Keratinocyte (primary cell): ENCODE measurements at regions not wholly inside any gene's neighbourhood (a gene's known extent, or its start where the extent isn't known, plus 50 kb on each side); places are given as distances from the start of the nearest gene placed in this dataset.

Experiments used
- CTCF ChIP-seq, 3 experiments: IDR thresholded peaks in 1 of 3; conservative IDR thresholded peaks in 1 of 3; optimal IDR thresholded peaks in 1 of 3; 2 replicates in 2 of 3; 3 replicates in 1 of 3; pipeline versions ENCODE3 to v1.5.1; 2011; ENCODE audit warnings: low read length in 3 of 3, mild to moderate bottlenecking in 3 of 3, moderate library complexity in 2 of 3, control low read depth in 1 of 3, inconsistent platforms in 1 of 3; ENCODE audit not compliant: insufficient read depth in 2 of 3; ENCODE audit errors: extremely low read depth in 1 of 3
- EZH2 ChIP-seq: IDR thresholded peaks from one replicate; pipeline ENCODE4 v1.6.1; 2012; ENCODE audit warnings: inconsistent platforms, mild to moderate bottlenecking, low read length, moderate library complexity

- TF ChIP-seq CTCF (optimal IDR thresholded peaks at IDR 0.05 in 1 of 3, IDR thresholded peaks at IDR 0.05 in 1 of 3, conservative IDR thresholded peaks at IDR 0.05 in 1 of 3; ENCODE audit: extremely low read depth in 1 of 3, insufficient read depth in 2 of 3, low read length in 3 of 3) (no peak), EZH2 (no peak)
Measured at GRCh38 chr4:164326056-164326455, 427.9 kb upstream of the SMIM31 start.
